Stimulated activated CD8-positive, alpha-beta memory T cell treated with anti-CD3 and anti-CD28 coated beads, Interleukin-12 subunit alpha, Interleukin-12 subunit beta, amount 100 ng/mL, for 24 hours (primary cell): ENCODE measurements at regions not wholly inside any gene's neighbourhood (a gene's known extent, or its start where the extent isn't known, plus 50 kb on each side); places are given as distances from the start of the nearest gene placed in this dataset.
"Not testable (repeated sequence)": the region's sequence is repeated elsewhere in the genome, so short reads cannot be mapped to it uniquely, and the experiment has no call there.

Experiments used
- DNase-seq: peaks from one replicate; pipeline ENCODE4 v3.0.0-alpha.2; 2020; ENCODE audit errors: extremely low read depth

GRCh38 chr4:77505275-77505957, 100.2 kb upstream of the CXCL13 start:
- no peak for DNase-seq

- no peak for DNase-seq
Measured at GRCh38 chr4:77505958-77506319, 99.7 kb upstream of the CXCL13 start.

DNA sequence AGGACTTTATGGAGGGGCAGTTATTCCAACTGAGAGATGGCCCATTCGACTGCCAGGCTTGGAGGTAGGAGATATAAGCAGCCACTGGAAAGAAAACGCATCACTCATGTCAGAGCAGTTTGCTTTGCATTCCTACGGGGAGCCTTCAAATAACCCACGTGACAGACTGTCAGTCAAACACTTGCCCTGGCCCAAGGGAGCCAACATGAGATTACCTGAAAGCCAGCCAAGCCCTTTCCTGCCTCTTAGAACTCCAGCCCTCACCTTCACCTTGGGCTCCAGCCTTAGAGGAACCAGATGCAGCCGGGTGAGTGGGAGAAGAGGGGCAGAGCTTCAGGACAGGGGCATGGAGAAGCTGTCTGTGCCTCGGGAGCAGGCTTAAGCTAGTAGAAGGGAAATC, 95.3 kb upstream of the CXCL13 start:
- no peak for DNase-seq

DNA sequence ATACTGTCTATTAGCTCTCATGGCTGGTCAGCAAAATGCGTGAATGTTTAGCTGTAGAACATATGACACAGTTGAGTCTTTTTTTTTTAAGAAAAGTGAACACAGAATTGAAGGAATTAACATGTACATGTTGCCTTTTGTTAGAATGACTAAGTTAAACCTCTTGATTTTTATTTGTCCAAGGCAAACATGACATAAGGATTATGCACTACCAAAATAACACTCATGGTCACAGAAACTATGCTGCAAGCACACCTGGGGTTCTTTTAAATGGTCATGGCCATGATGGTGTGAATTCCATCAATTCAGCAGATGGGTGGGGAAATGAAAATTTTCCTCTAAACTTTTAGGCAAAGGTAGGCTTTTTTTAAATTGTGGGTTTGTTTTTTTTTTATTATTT, 80.1 kb upstream of the CXCL13 start:
- no peak for DNase-seq

DNA sequence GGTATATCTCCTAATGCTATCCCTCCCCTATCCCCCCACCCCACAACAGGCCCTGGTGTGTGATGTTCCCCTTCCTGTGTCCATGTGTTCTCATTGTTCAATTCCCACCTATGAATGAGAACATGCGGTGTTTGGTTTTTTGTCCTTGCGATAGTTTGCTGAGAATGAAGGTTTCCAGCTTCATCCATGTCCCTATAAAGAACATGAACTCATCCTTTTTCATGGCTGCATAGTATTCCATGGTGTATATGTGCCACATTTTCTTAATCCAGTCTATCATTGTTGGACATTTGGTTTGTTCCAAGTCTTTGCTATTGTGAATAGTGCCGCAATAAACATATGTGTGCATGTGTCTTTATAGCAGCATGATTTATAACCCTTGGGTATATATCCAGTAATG, 77.7 kb upstream of the CXCL13 start:
- DNase-seq, result not testable (repeated sequence)

GRCh38 chr4:77538144-77538543, 67.5 kb upstream of the CXCL13 start:
- DNase-seq, result no peak

GRCh38 chr4:77538574-77539157, 67.0 kb upstream of the CXCL13 start:
- no peak for DNase-seq
